Skeletal muscle satellite cell (primary cell): ENCODE measurements at regions not wholly inside any gene's neighbourhood (a gene's known extent, or its start where the extent isn't known, plus 50 kb on each side); places are given as distances from the start of the nearest gene placed in this dataset.

ENCODE experiments used
- H3K27me3 ChIP-seq: 2 replicates; pipeline ENCODE4 v1.7.0; 2013; ENCODE audit warnings: low read length; ENCODE audit not compliant: control insufficient read depth, insufficient read depth
- H3K36me3 ChIP-seq: 2 replicates; pipeline ENCODE4 v1.7.0; 2013; ENCODE audit warnings: mild to moderate bottlenecking, control low read depth, low read length; ENCODE audit not compliant: insufficient read depth
- H3K4me1 ChIP-seq: 2 replicates; pipeline ENCODE4 v1.7.0; 2013; ENCODE audit warnings: low read length; ENCODE audit not compliant: control insufficient read depth, insufficient read depth
- H3K4me2 ChIP-seq: 2 replicates; pipeline ENCODE4 v1.7.0; 2013; ENCODE audit warnings: mild to moderate bottlenecking, low read length
- H3K4me3 ChIP-seq: 2 replicates; pipeline ENCODE4 v1.7.0; 2013; ENCODE audit warnings: low read length
- H3K9ac ChIP-seq: 2 replicates; pipeline ENCODE4 v1.7.0; 2013; ENCODE audit warnings: mild to moderate bottlenecking, low read depth, low read length, moderate library complexity
- H3K9me3 ChIP-seq: replicated peaks from 2 replicates; pipeline ENCODE4 v1.7.0; 2013; ENCODE audit warnings: mild to moderate bottlenecking, control low read depth, low read length

- Histone ChIP-seq H3K36me3 (no peaks in the 10 kb centered on the region), H3K9ac (no peak overlapping the region), H3K4me2 (peak overlapping the region; percentile 77), H3K27me3 (no peaks in the 10 kb centered on the region), H3K9me3 (no peaks in the 10 kb centered on the region), H3K4me1 (peaks cover 27% of the 10 kb centered on the region), H3K4me3 (peak overlapping the region; percentile 55)
Observed at GRCh38 chr12:74890237-74890599, 319.4 kb downstream of the KCNC2 start.

- Histone ChIP-seq H3K9ac (no peak overlapping the region), H3K4me1 (peaks cover 27% of the 10 kb centered on the region), H3K9me3 (no peaks in the 10 kb centered on the region), H3K27me3 (no peaks in the 10 kb centered on the region), H3K36me3 (no peaks in the 10 kb centered on the region), H3K4me2 (no peak overlapping the region), H3K4me3 (no peak overlapping the region)
Observed at GRCh38 chr12:74891083-74891668, 318.5 kb downstream of the KCNC2 start.

GRCh38 chr12:74892057-74892633 lies 317.5 kb downstream of the KCNC2 start:
- Histone ChIP-seq H3K36me3 (no peaks in the 10 kb centered on the region), H3K4me1 (peaks cover 27% of the 10 kb centered on the region), H3K4me3 (no peak overlapping the region), H3K9me3 (no peaks in the 10 kb centered on the region), H3K9ac (no peak overlapping the region), H3K27me3 (no peaks in the 10 kb centered on the region), H3K4me2 (no peak overlapping the region)

GRCh38 chr12:74896186-74896585 lies 313.5 kb downstream of the KCNC2 start:
- H3K4me1 ChIP-seq = peaks cover 3% of the 10 kb centered on the region
- no peaks in the 10 kb centered on the region for H3K27me3 ChIP-seq
- H3K4me2 ChIP-seq = no peak overlapping the region
- H3K4me3 ChIP-seq = no peak overlapping the region
- no peaks in the 10 kb centered on the region for H3K9me3 ChIP-seq
- H3K9ac ChIP-seq = no peak overlapping the region
- no peaks in the 10 kb centered on the region for H3K36me3 ChIP-seq

GRCh38 chr12:74897425-74898211 lies 312.0 kb downstream of the KCNC2 start:
- H3K4me2 ChIP-seq = no peak overlapping the region
- H3K4me1 ChIP-seq = no peaks in the 10 kb centered on the region

GRCh38 chr12:74899031-74899829 lies 310.4 kb downstream of the KCNC2 start:
- Histone ChIP-seq H3K4me1 (no peaks in the 10 kb centered on the region), H3K27me3 (no peaks in the 10 kb centered on the region), H3K4me3 (no peak overlapping the region), H3K9ac (no peak overlapping the region), H3K4me2 (no peak overlapping the region), H3K36me3 (no peaks in the 10 kb centered on the region), H3K9me3 (no peaks in the 10 kb centered on the region)

More at GRCh38 chr12:74897425-74898211, 312.0 kb downstream of the KCNC2 start:
- Histone ChIP-seq H3K27me3 (no peaks in the 10 kb centered on the region), H3K4me3 (no peak overlapping the region), H3K9me3 (no peaks in the 10 kb centered on the region), H3K36me3 (no peaks in the 10 kb centered on the region), H3K9ac (no peak overlapping the region)

GRCh38 chr12:74900232-74900631 lies 309.4 kb downstream of the KCNC2 start:
- Histone ChIP-seq H3K4me1 (no peaks in the 10 kb centered on the region), H3K36me3 (no peaks in the 10 kb centered on the region), H3K4me2 (no peak overlapping the region), H3K27me3 (no peaks in the 10 kb centered on the region), H3K9me3 (no peaks in the 10 kb centered on the region), H3K4me3 (no peak overlapping the region), H3K9ac (no peak overlapping the region)

- Histone ChIP-seq H3K9me3 (no peaks in the 10 kb centered on the region), H3K4me2 (no peak overlapping the region), H3K4me3 (no peak overlapping the region), H3K9ac (no peak overlapping the region), H3K4me1 (no peaks in the 10 kb centered on the region), H3K36me3 (no peaks in the 10 kb centered on the region), H3K27me3 (no peaks in the 10 kb centered on the region)
Observed at GRCh38 chr12:74903522-74903921, 306.1 kb downstream of the KCNC2 start.

- Histone ChIP-seq H3K27me3 (no peaks in the 10 kb centered on the region), H3K4me2 (no peak overlapping the region), H3K9me3 (no peaks in the 10 kb centered on the region), H3K36me3 (no peaks in the 10 kb centered on the region), H3K4me3 (no peak overlapping the region), H3K4me1 (no peaks in the 10 kb centered on the region), H3K9ac (no peak overlapping the region)
Observed at GRCh38 chr12:74906224-74906623, 303.4 kb downstream of the KCNC2 start.

- H3K4me1 ChIP-seq = no peaks in the 10 kb centered on the region
- no peaks in the 10 kb centered on the region for H3K27me3 ChIP-seq
- H3K4me3 ChIP-seq = no peak overlapping the region
- H3K9me3 ChIP-seq = no peaks in the 10 kb centered on the region
- H3K4me2 ChIP-seq = no peak overlapping the region
- H3K9ac ChIP-seq = no peak overlapping the region
- H3K36me3 ChIP-seq = no peaks in the 10 kb centered on the region
Observed at GRCh38 chr12:74910831-74911230, 298.8 kb downstream of the KCNC2 start.

GRCh38 chr12:74914378-74914777 lies 295.3 kb downstream of the KCNC2 start:
- Histone ChIP-seq H3K9ac (no peak overlapping the region), H3K4me1 (no peaks in the 10 kb centered on the region), H3K36me3 (no peaks in the 10 kb centered on the region), H3K4me2 (no peak overlapping the region), H3K4me3 (no peak overlapping the region), H3K9me3 (no peaks in the 10 kb centered on the region), H3K27me3 (no peaks in the 10 kb centered on the region)
